GM21381 (cell line): ENCODE measurements at regions not wholly inside any gene's neighbourhood (a gene's known extent, or its start where the extent isn't known, plus 50 kb on each side); places are given as distances from the start of the nearest gene placed in this dataset.

Experiments
- ATAC-seq: cut with Tn5 transposase; IDR thresholded peaks from one replicate; pipeline ENCODE4 v1.9.1; 2021; ENCODE audit warnings: mild to moderate bottlenecking, moderate library complexity; ENCODE audit not compliant: unreplicated experiment

GRCh38 chr5:4053136-4053535 is 457.5 kb downstream of the IRX1 start:
- no peak for ATAC-seq

- ATAC-seq = no peak
These were observed 458.5 kb downstream of the IRX1 start for GRCh38 chr5:4054092-4054491.

- ATAC-seq = no peak
These were observed 463.3 kb downstream of the IRX1 start for GRCh38 chr5:4058899-4059298.

GRCh38 chr5:4065472-4066320 is 470.1 kb downstream of the IRX1 start:
- no peak for ATAC-seq

GRCh38 chr5:4068171-4068570 is 472.5 kb downstream of the IRX1 start:
- ATAC-seq = no peak

- ATAC-seq = no peak
These were observed 482.9 kb downstream of the IRX1 start for GRCh38 chr5:4078544-4078943.

- ATAC-seq = no peak
These were observed 484.2 kb downstream of the IRX1 start for GRCh38 chr5:4079831-4080230.

GRCh38 chr5:4080370-4080769 is 484.7 kb downstream of the IRX1 start:
- ATAC-seq = no peak

GRCh38 chr5:4081059-4081458 is 485.4 kb downstream of the IRX1 start:
- ATAC-seq = no peak

- ATAC-seq = no peak
These were observed 485.8 kb downstream of the IRX1 start for GRCh38 chr5:4081466-4081865.

GRCh38 chr5:4082966-4083564 is 487.4 kb downstream of the IRX1 start:
- ATAC-seq = no peak

GRCh38 chr5:4083591-4084337 is 488.1 kb downstream of the IRX1 start:
- no peak for ATAC-seq

GRCh38 chr5:4086081-4086480 is 490.4 kb downstream of the IRX1 start:
- no peak for ATAC-seq

- ATAC-seq = no peak
These were observed 491.5 kb downstream of the IRX1 start for GRCh38 chr5:4087110-4087509.

- no peak for ATAC-seq
These were observed 493.5 kb downstream of the IRX1 start for GRCh38 chr5:4089087-4089486.

- ATAC-seq = no peak
These were observed 497.6 kb downstream of the IRX1 start for GRCh38 chr5:4093236-4093635.

GRCh38 chr5:4093970-4094369 is 498.3 kb downstream of the IRX1 start:
- ATAC-seq = no peak

- no peak for ATAC-seq
These were observed 500.4 kb downstream of the IRX1 start for GRCh38 chr5:4095918-4096630.

- no peak for ATAC-seq
These were observed 501.6 kb downstream of the IRX1 start for GRCh38 chr5:4097199-4097598.

GRCh38 chr5:4098226-4098625 is 502.6 kb downstream of the IRX1 start:
- no peak for ATAC-seq

- no peak for ATAC-seq
These were observed 503.8 kb downstream of the IRX1 start for GRCh38 chr5:4099386-4099785.
